ENCODE measurements at regions not wholly inside any gene's neighbourhood (a gene's known extent, or its start where the extent isn't known, plus 50 kb on each side); places are given as distances from the start of the nearest gene placed in this dataset.

DNA sequence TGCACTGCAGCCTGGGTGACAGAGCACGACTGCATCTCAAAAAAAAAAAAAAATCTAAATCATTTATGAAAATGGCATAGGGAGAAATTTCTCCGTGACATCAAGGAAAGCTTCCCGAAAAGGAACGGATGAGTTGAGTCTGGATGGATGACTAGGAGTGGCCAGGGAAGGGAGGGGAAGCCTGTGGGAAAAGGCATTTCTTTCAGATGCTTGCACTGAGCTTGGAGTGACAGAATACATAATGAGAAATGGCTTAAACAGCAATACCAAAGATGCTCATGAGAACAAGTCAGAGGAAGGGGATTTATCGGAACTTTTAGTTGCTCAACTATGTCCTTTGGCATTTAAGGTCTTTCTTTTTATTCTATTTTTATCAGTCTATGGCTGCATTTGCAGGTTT, 1369.2 kb upstream of the TMEM132C start:
- TF ChIP-seq, protein P1, sequence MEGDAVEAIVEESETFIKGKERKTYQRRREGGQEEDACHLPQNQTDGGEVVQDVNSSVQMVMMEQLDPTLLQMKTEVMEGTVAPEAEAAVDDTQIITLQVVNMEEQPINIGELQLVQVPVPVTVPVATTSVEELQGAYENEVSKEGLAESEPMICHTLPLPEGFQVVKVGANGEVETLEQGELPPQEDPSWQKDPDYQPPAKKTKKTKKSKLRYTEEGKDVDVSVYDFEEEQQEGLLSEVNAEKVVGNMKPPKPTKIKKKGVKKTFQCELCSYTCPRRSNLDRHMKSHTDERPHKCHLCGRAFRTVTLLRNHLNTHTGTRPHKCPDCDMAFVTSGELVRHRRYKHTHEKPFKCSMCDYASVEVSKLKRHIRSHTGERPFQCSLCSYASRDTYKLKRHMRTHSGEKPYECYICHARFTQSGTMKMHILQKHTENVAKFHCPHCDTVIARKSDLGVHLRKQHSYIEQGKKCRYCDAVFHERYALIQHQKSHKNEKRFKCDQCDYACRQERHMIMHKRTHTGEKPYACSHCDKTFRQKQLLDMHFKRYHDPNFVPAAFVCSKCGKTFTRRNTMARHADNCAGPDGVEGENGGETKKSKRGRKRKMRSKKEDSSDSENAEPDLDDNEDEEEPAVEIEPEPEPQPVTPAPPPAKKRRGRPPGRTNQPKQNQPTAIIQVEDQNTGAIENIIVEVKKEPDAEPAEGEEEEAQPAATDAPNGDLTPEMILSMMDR (IDR thresholded peaks at IDR 0.05), result no peak
- no peak for TF ChIP-seq ZFX (IDR thresholded peaks at IDR 0.05; ENCODE audit: borderline replicate concordance)
